Kidney epithelial cell (primary cell): ENCODE measurements at regions not wholly inside any gene's neighbourhood (a gene's known extent, or its start where the extent isn't known, plus 50 kb on each side); places are given as distances from the start of the nearest gene placed in this dataset.

Source experiments
- DNase-seq: peaks from one replicate; pipeline ENCODE4 v3.0.0-alpha.2; 2010; ENCODE audit warnings: low read depth
- H3K27me3 ChIP-seq: 2 replicates; pipeline ENCODE4 v1.6.0; 2011; ENCODE audit warnings: low read length; ENCODE audit not compliant: control insufficient read depth, insufficient read depth
- H3K36me3 ChIP-seq: 2 replicates; pipeline ENCODE4 v1.5.1; 2011; ENCODE audit warnings: low read length; ENCODE audit not compliant: control insufficient read depth, insufficient read depth
- H3K4me3 ChIP-seq: 2 replicates; pipeline ENCODE4 v1.5.1; 2011; ENCODE audit warnings: low read depth, mild to moderate bottlenecking, control low read depth, low read length
- TF ChIP-seq, protein P1 (sequence below): IDR thresholded peaks from 2 replicates; pipeline ENCODE4 v1.5.1; 2011; ENCODE audit warnings: mild to moderate bottlenecking, moderate library complexity, low read length, control low read depth, inconsistent platforms; ENCODE audit not compliant: insufficient read depth, poor library complexity, severe bottlenecking

DNA sequence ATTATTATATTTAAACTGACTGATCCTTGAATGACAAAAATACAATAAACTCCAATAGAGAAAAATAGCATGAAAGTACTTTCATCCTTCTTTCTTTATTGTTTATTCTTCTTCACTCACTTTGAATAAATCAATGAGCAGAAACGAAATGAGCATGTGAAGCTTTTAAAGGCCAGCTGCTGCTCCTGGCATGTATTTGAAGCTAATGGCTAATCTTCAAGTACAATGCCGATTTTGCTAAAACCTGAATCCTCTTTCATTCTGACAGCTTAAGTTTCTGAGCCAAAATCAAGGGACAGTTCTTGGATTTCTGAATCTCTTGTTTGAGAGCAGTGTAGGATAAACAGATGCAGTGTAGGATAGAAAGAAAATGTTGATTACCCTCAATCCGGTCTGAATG, 237.3 kb downstream of the CDH10 start:
- no peaks in the 10 kb centered on the region for H3K27me3 ChIP-seq
- H3K4me3 ChIP-seq = no peak overlapping the region
- TF ChIP-seq, protein P1, sequence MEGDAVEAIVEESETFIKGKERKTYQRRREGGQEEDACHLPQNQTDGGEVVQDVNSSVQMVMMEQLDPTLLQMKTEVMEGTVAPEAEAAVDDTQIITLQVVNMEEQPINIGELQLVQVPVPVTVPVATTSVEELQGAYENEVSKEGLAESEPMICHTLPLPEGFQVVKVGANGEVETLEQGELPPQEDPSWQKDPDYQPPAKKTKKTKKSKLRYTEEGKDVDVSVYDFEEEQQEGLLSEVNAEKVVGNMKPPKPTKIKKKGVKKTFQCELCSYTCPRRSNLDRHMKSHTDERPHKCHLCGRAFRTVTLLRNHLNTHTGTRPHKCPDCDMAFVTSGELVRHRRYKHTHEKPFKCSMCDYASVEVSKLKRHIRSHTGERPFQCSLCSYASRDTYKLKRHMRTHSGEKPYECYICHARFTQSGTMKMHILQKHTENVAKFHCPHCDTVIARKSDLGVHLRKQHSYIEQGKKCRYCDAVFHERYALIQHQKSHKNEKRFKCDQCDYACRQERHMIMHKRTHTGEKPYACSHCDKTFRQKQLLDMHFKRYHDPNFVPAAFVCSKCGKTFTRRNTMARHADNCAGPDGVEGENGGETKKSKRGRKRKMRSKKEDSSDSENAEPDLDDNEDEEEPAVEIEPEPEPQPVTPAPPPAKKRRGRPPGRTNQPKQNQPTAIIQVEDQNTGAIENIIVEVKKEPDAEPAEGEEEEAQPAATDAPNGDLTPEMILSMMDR = no peak
- DNase-seq = no peak
- no peaks in the 10 kb centered on the region for H3K36me3 ChIP-seq

DNA sequence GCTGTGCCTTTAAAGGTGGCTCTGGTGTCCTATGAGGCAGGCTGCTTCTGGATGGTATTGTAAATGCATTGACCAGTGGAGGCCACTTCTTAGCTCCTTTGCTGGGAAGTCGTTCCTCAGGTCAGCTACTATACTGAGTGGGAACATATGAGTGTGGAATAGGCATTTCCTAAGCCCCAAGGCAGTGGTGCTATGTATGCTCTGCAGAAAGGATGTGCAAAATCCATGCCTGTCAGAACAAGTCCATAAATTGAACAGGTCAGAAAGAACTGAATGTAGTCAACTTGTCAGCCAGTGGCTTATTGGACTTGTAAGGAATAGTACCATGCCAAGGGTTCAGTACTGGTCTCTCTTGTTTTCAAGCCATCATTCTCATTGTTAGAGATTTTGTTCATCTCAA, 216.4 kb downstream of the CDH10 start:
- TF ChIP-seq, protein P1 = no peak
- Histone ChIP-seq H3K27me3 (no peaks in the 10 kb centered on the region), H3K36me3 (no peaks in the 10 kb centered on the region), H3K4me3 (no peak overlapping the region)
- no peak for DNase-seq

DNA sequence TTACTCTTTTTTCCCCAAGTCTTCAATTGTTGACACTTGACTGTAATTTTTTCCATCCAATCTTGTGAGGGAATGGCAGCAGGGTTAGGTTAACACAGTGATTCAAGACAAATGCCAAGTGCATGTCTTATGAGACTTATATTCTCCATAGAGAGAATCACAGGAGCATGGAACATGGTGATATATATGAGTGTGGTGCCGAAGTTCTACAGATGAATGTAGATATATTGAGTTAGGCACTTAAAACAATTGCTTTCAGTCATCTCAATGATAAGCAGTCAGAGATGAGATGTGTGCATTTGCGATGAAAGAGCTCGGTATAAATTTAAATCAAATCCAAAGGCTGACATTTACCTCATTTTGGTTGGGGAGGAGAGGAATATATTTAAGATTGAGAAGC, 211.2 kb downstream of the CDH10 start:
- DNase-seq = no peak
- TF ChIP-seq, protein P1 = no peak
- H3K4me3 ChIP-seq = no peak overlapping the region
- H3K27me3 ChIP-seq = no peaks in the 10 kb centered on the region
- H3K36me3 ChIP-seq = no peaks in the 10 kb centered on the region
